Type B pancreatic cell (in vitro differentiated cells): ENCODE measurements at regions not wholly inside any gene's neighbourhood (a gene's known extent, or its start where the extent isn't known, plus 50 kb on each side); places are given as distances from the start of the nearest gene placed in this dataset.

Source experiments
- DNase-seq: peaks from one replicate; pipeline ENCODE4 v3.0.0; 2021; ENCODE audit warnings: mixed read lengths; ENCODE audit not compliant: unreplicated experiment; ENCODE audit errors: extremely low spot score
- H3K27ac Mint-ChIP-seq: 2 replicates; pipeline ENCODE4 v1.8.0; 2021; ENCODE audit warnings: mild to moderate bottlenecking, mixed read lengths
- H3K27me3 Mint-ChIP-seq: 2 replicates; pipeline ENCODE4 v1.8.0; 2021; ENCODE audit warnings: mixed read lengths
- H3K36me3 Mint-ChIP-seq: 2 replicates; pipeline ENCODE4 v1.8.0; 2021; ENCODE audit warnings: mixed read lengths
- H3K4me1 Mint-ChIP-seq: one replicate; pipeline ENCODE4 v1.8.0; 2021; ENCODE audit warnings: mixed read lengths; ENCODE audit not compliant: unreplicated experiment
- H3K4me3 Mint-ChIP-seq: 2 replicates; pipeline ENCODE4 v1.8.0; 2021; ENCODE audit warnings: mild to moderate bottlenecking, mixed read lengths
- H3K9me3 Mint-ChIP-seq: 2 replicates; pipeline ENCODE4 v1.8.0; 2021; ENCODE audit warnings: mixed read lengths
- CTCF ChIP-seq: fragments of 200-600 bp; sonication (generic); conservative IDR thresholded peaks from 2 replicates; pipeline ENCODE4 v1.5.0; 2021; ENCODE audit warnings: antibody characterized with exemption, mild to moderate bottlenecking

GRCh38 chr16:85196976-85197375 is 84.7 kb upstream of the CIBAR2 start:
- no peak overlapping the region for H3K4me3 Mint-ChIP-seq
- no peaks in the 10 kb centered on the region for H3K9me3 Mint-ChIP-seq
- H3K4me1 Mint-ChIP-seq, result peaks cover 74% of the 10 kb centered on the region
- no peak for DNase-seq
- H3K27me3 Mint-ChIP-seq, result no peaks in the 10 kb centered on the region
- no peaks in the 10 kb centered on the region for H3K36me3 Mint-ChIP-seq
- no peak overlapping the region for H3K27ac Mint-ChIP-seq
- TF ChIP-seq CTCF, result no peak

- no peak overlapping the region for H3K4me3 Mint-ChIP-seq
These were observed 85.6 kb upstream of the CIBAR2 start for GRCh38 chr16:85197611-85198566.

GRCh38 chr16:85199069-85199725 is 86.9 kb upstream of the CIBAR2 start:
- H3K9me3 Mint-ChIP-seq, result no peaks in the 10 kb centered on the region
- DNase-seq, result no peak
- peaks cover 70% of the 10 kb centered on the region for H3K4me1 Mint-ChIP-seq
- no peaks in the 10 kb centered on the region for H3K27me3 Mint-ChIP-seq
- no peak overlapping the region for H3K27ac Mint-ChIP-seq
- H3K36me3 Mint-ChIP-seq, result no peaks in the 10 kb centered on the region
- TF ChIP-seq CTCF, result no peak
- H3K4me3 Mint-ChIP-seq, result no peak overlapping the region

More at GRCh38 chr16:85197611-85198566, 85.6 kb upstream of the CIBAR2 start:
- H3K9me3 Mint-ChIP-seq, result no peaks in the 10 kb centered on the region
- no peaks in the 10 kb centered on the region for H3K36me3 Mint-ChIP-seq
- TF ChIP-seq CTCF, result no peak
- no peaks in the 10 kb centered on the region for H3K27me3 Mint-ChIP-seq
- peaks cover 73% of the 10 kb centered on the region for H3K4me1 Mint-ChIP-seq
- H3K27ac Mint-ChIP-seq, result no peak overlapping the region
- DNase-seq, result no peak

GRCh38 chr16:85199880-85200279 is 87.6 kb upstream of the CIBAR2 start:
- Mint-ChIP-seq H3K27me3 (no peaks in the 10 kb centered on the region), H3K4me3 (no peak overlapping the region), H3K36me3 (no peaks in the 10 kb centered on the region), H3K9me3 (no peaks in the 10 kb centered on the region), H3K27ac (peak overlapping the region; percentile 65), H3K4me1 (peaks cover 65% of the 10 kb centered on the region)
- no peak for TF ChIP-seq CTCF
- DNase-seq, result no peak

- no peaks in the 10 kb centered on the region for H3K9me3 Mint-ChIP-seq
These were observed 88.4 kb upstream of the CIBAR2 start for GRCh38 chr16:85200471-85201278.

More at GRCh38 chr16:85200471-85201278, 88.4 kb upstream of the CIBAR2 start:
- peaks cover 1% of the 10 kb centered on the region for H3K36me3 Mint-ChIP-seq
- TF ChIP-seq CTCF, result no peak
- H3K27me3 Mint-ChIP-seq, result peaks cover under 1% of the 10 kb centered on the region
- H3K4me1 Mint-ChIP-seq, result peaks cover 58% of the 10 kb centered on the region
- H3K4me3 Mint-ChIP-seq, result peak overlapping the region; percentile 30
- peak overlapping the region; percentile 65 for H3K27ac Mint-ChIP-seq
- DNase-seq, result no peak
